ENCODE measurements at regions not wholly inside any gene's neighbourhood (a gene's known extent, or its start where the extent isn't known, plus 50 kb on each side); places are given as distances from the start of the nearest gene placed in this dataset.

DNA sequence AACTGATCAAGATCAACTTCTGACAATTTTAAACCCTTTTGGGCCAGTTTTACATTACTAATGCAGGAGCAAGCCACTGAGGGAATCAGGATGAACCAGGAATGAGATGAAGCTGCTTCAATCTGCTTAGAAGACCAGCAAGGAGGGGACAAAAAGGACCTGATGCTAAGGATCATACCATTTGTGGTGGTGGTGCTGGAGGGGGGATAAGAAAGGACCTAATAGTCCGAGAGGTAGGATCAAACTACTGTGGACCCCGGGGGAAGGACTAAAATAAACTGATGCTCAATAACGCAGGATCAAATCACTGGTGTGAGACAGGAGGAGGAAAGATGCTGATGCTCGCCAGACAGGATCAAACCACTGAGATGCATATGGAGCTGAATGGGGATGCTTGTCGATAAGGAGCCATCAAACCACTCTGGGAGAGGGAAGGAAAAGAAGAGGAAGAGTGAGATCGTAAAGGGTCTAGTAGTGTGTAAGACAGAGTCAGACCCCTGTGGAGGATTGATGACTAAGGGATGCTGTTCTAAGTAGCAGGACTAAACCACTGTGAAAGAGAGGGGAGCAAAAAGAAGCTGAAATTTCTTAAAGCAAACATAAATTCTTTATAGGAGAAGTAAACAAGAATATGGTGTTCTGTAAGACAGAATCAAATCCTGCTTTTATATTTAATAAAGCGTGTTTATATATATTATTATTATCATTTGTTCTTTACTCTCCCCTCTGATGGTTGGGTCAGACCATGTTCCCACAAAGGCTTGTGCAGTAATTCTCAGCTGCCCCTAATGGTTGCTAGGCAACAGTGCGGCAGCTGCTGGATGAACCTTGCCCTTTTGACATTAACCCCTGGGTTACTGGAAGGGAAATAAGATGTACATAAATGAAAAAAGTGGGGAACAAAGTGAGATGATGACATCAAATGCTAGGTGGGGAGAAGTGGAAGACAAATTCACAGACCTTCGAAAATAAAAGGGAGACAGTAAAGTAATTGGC, 432.5 kb upstream of the FGF16 start:
- TF ChIP-seq, protein P1, sequence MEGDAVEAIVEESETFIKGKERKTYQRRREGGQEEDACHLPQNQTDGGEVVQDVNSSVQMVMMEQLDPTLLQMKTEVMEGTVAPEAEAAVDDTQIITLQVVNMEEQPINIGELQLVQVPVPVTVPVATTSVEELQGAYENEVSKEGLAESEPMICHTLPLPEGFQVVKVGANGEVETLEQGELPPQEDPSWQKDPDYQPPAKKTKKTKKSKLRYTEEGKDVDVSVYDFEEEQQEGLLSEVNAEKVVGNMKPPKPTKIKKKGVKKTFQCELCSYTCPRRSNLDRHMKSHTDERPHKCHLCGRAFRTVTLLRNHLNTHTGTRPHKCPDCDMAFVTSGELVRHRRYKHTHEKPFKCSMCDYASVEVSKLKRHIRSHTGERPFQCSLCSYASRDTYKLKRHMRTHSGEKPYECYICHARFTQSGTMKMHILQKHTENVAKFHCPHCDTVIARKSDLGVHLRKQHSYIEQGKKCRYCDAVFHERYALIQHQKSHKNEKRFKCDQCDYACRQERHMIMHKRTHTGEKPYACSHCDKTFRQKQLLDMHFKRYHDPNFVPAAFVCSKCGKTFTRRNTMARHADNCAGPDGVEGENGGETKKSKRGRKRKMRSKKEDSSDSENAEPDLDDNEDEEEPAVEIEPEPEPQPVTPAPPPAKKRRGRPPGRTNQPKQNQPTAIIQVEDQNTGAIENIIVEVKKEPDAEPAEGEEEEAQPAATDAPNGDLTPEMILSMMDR (IDR thresholded peaks at IDR 0.05) = no peak
- TF ChIP-seq POLR2A (IDR thresholded peaks at IDR 0.05) (no peak), POLR2AphosphoS5 (IDR thresholded peaks at IDR 0.05) (no peak)

Measured in breast epithelium (tissue), 3 donors.